ENCODE measurements at regions not wholly inside any gene's neighbourhood (a gene's known extent, or its start where the extent isn't known, plus 50 kb on each side); places are given as distances from the start of the nearest gene placed in this dataset.

GRCh38 chr1:8191474-8191873, 126.4 kb upstream of the SLC45A1 start:
- BruUV-seq (replicated peaks) = no TSS peak
- no peaks in the 10 kb centered on the region for H3K9me2 ChIP-seq (ENCODE audit: insufficient read depth)
- no peak for TF ChIP-seq CTCF (conservative IDR thresholded peaks at IDR 0.05)
- no peak for TF ChIP-seq EZH2 (IDR thresholded peaks at IDR 0.05; ENCODE audit: low read depth)
- no peaks in the 10 kb centered on the region for H3K79me2 ChIP-seq (ENCODE audit: low read depth)
- no peak overlapping the region for H3K4me3 ChIP-seq
- no peaks in the 10 kb centered on the region for H3K36me3 ChIP-seq (ENCODE audit: low read depth)
- no peak overlapping the region for H3K27ac ChIP-seq
- H2AFZ ChIP-seq = no peak overlapping the region
- H4K20me1 ChIP-seq (ENCODE audit: insufficient read depth) = no peaks in the 10 kb centered on the region
- POLR2A ChIA-PET (ENCODE audit: unreplicated experiment) = no interaction called here
- no peaks in the 10 kb centered on the region for H3K27me3 ChIP-seq (ENCODE audit: insufficient read depth, low read depth)
- H3F3A ChIP-seq (ENCODE audit: insufficient read depth, low read depth) = peaks cover 38% of the 10 kb centered on the region
- H3K4me2 ChIP-seq = no peak overlapping the region
- CTCF ChIA-PET = no interaction called here
- intact Hi-C loops (cut with micrococcal nuclease; ENCODE audit: unreplicated experiment) = no loop called here
- H3K9me3 ChIP-seq (ENCODE audit: insufficient read depth, low read depth) = no peaks in the 10 kb centered on the region
- peaks cover 51% of the 10 kb centered on the region for H3K4me1 ChIP-seq (replicated peaks; ENCODE audit: insufficient read depth)
- DNase-seq = no peak

GRCh38 chr1:8189931-8190483, 127.9 kb upstream of the SLC45A1 start:
- TF ChIP-seq EZH2 (IDR thresholded peaks at IDR 0.05; ENCODE audit: low read depth) = no peak
- Histone ChIP-seq H3K36me3 (ENCODE audit: low read depth) (no peaks in the 10 kb centered on the region), H2AFZ (no peak overlapping the region), H3K4me2 (no peak overlapping the region), H3K9me3 (ENCODE audit: insufficient read depth, low read depth) (no peaks in the 10 kb centered on the region), H3K4me3 (no peak overlapping the region), H4K20me1 (ENCODE audit: insufficient read depth) (no peaks in the 10 kb centered on the region), H3K27ac (peak overlapping the region; percentile 41), H3K4me1 (replicated peaks; ENCODE audit: insufficient read depth) (peaks cover 39% of the 10 kb centered on the region), H3F3A (ENCODE audit: insufficient read depth, low read depth) (peaks cover 30% of the 10 kb centered on the region), H3K27me3 (ENCODE audit: insufficient read depth, low read depth) (no peaks in the 10 kb centered on the region), H3K9me2 (ENCODE audit: insufficient read depth) (no peaks in the 10 kb centered on the region), H3K79me2 (ENCODE audit: low read depth) (no peaks in the 10 kb centered on the region)
- ChIA-PET CTCF (no interaction called here), POLR2A (ENCODE audit: unreplicated experiment) (interaction anchor here (0.6 kb wide), 1 partner anchor 154 kb away, joined by 7 read pairs; no protein-coding TSS in a partner anchor)
- peak in 1 of 2 experiments; percentile 72 for DNase-seq
- BruUV-seq (replicated peaks) = no TSS peak
- intact Hi-C loops (cut with micrococcal nuclease; ENCODE audit: unreplicated experiment) = no loop called here

- ChIA-PET POLR2A (ENCODE audit: unreplicated experiment) (no interaction called here), CTCF (interaction anchor here (0.6 kb wide), 1 partner anchor 109 kb away, joined by 10 read pairs; no protein-coding TSS in a partner anchor)
- Histone ChIP-seq H3K9me2 (ENCODE audit: insufficient read depth) (no peaks in the 10 kb centered on the region), H3K4me2 (no peak overlapping the region), H3K9me3 (ENCODE audit: insufficient read depth, low read depth) (no peaks in the 10 kb centered on the region), H4K20me1 (ENCODE audit: insufficient read depth) (no peaks in the 10 kb centered on the region), H3F3A (ENCODE audit: insufficient read depth, low read depth) (peaks cover 49% of the 10 kb centered on the region), H3K27ac (peak overlapping the region; percentile 100), H3K4me3 (no peak overlapping the region), H3K27me3 (ENCODE audit: insufficient read depth, low read depth) (no peaks in the 10 kb centered on the region), H3K36me3 (ENCODE audit: low read depth) (no peaks in the 10 kb centered on the region), H2AFZ (no peak overlapping the region), H3K79me2 (ENCODE audit: low read depth) (no peaks in the 10 kb centered on the region), H3K4me1 (replicated peaks; ENCODE audit: insufficient read depth) (peaks cover 50% of the 10 kb centered on the region)
- DNase-seq = no peak
- BruUV-seq (replicated peaks) = no TSS peak
- TF ChIP-seq EZH2 (IDR thresholded peaks at IDR 0.05; ENCODE audit: low read depth) = no peak
- TF ChIP-seq CTCF (conservative IDR thresholded peaks at IDR 0.05) = no peak
- intact Hi-C loops (cut with micrococcal nuclease; ENCODE audit: unreplicated experiment) = no loop called here
Observed at GRCh38 chr1:8185400-8185799, 132.5 kb upstream of the SLC45A1 start.

- peak; percentile 27 to 50 for DNase-seq
- Histone ChIP-seq H2AFZ (no peak overlapping the region), H3K9me2 (ENCODE audit: insufficient read depth) (no peaks in the 10 kb centered on the region), H4K20me1 (ENCODE audit: insufficient read depth) (no peaks in the 10 kb centered on the region), H3K36me3 (ENCODE audit: low read depth) (no peaks in the 10 kb centered on the region), H3K4me1 (replicated peaks; ENCODE audit: insufficient read depth) (peaks cover 40% of the 10 kb centered on the region), H3K9me3 (ENCODE audit: insufficient read depth, low read depth) (no peaks in the 10 kb centered on the region), H3K4me2 (peak overlapping the region; percentile 71), H3K27ac (peak overlapping the region; percentile 100), H3F3A (ENCODE audit: insufficient read depth, low read depth) (peaks cover 39% of the 10 kb centered on the region), H3K79me2 (ENCODE audit: low read depth) (no peaks in the 10 kb centered on the region), H3K27me3 (ENCODE audit: insufficient read depth, low read depth) (no peaks in the 10 kb centered on the region), H3K4me3 (no peak overlapping the region)
- no peak for TF ChIP-seq EZH2 (IDR thresholded peaks at IDR 0.05; ENCODE audit: low read depth)
- no TSS peak for BruUV-seq (replicated peaks)
- ChIA-PET POLR2A (ENCODE audit: unreplicated experiment) (no interaction called here), CTCF (no interaction called here)
- intact Hi-C loops (cut with micrococcal nuclease; ENCODE audit: unreplicated experiment) = loop anchor here (5.0 kb wide), 2 partner anchors 107 to 128 kb away; no protein-coding TSS in a partner anchor
Observed at GRCh38 chr1:8184301-8184700, 133.6 kb upstream of the SLC45A1 start.

Data from PC-9 (cell line).